BJ (cell line): ENCODE measurements at regions not wholly inside any gene's neighbourhood (a gene's known extent, or its start where the extent isn't known, plus 50 kb on each side); places are given as distances from the start of the nearest gene placed in this dataset.

ENCODE experiments used
- CTCF ChIA-PET: fragments of 350-600 bp; formaldehyde crosslinking; extraction: SDS; loops from one replicate; lab custom pipeline; 2021; ENCODE audit warnings: antibody characterized with exemption, inconsistent platforms; lab: Yijun Ruan, JAX
- POLR2A ChIA-PET: fragments of 300-600 bp; sonication (Branson Sonifier 250); formaldehyde crosslinking; extraction: SDS; loops from one replicate; lab custom pipeline; 2021; ENCODE audit warnings: antibody characterized with exemption; lab: Charles Lee
- DNase-seq: peaks from one replicate; pipeline ENCODE4 v3.0.0-alpha.2; 2011; ENCODE audit warnings: low read depth
- H3K27me3 ChIP-seq: 2 replicates; pipeline ENCODE4 v1.6.0; 2011; ENCODE audit warnings: low read length; ENCODE audit not compliant: control insufficient read depth, insufficient read depth
- H3K36me3 ChIP-seq: 2 replicates; pipeline ENCODE4 v1.5.1; 2011; ENCODE audit warnings: low read length; ENCODE audit not compliant: control insufficient read depth, insufficient read depth
- H3K4me3 ChIP-seq: 2 replicates; pipeline ENCODE4 v1.5.1; 2011; ENCODE audit warnings: low read depth, mild to moderate bottlenecking, control low read depth, low read length
- CTCF ChIP-seq: IDR thresholded peaks from 2 replicates; pipeline ENCODE4 v1.5.1; 2011; ENCODE audit warnings: low read depth, mild to moderate bottlenecking, control low read depth, inconsistent platforms, low read length, moderate library complexity; ENCODE audit not compliant: insufficient read depth

GRCh38 chr5:116661419-116661818 is 86.8 kb upstream of the SEMA6A start:
- H3K27me3 ChIP-seq: no peaks in the 10 kb centered on the region
- no peak for DNase-seq
- ChIA-PET POLR2A (no interaction called here), CTCF (no interaction called here)
- H3K36me3 ChIP-seq: no peaks in the 10 kb centered on the region
- no peak overlapping the region for H3K4me3 ChIP-seq
- no peak for TF ChIP-seq CTCF

- no peaks in the 10 kb centered on the region for H3K27me3 ChIP-seq
- POLR2A ChIA-PET: no interaction called here
- no peaks in the 10 kb centered on the region for H3K36me3 ChIP-seq
- CTCF ChIA-PET: no interaction called here
- no peak for TF ChIP-seq CTCF
- no peak for DNase-seq
- no peak overlapping the region for H3K4me3 ChIP-seq
Measured at GRCh38 chr5:116660929-116661328, 86.3 kb upstream of the SEMA6A start.

GRCh38 chr5:116658830-116659229 is 84.2 kb upstream of the SEMA6A start:
- H3K27me3 ChIP-seq: no peaks in the 10 kb centered on the region
- H3K4me3 ChIP-seq: no peak overlapping the region
- H3K36me3 ChIP-seq: no peaks in the 10 kb centered on the region
- POLR2A ChIA-PET: no interaction called here
- DNase-seq: no peak
- CTCF ChIA-PET: no interaction called here
- no peak for TF ChIP-seq CTCF

GRCh38 chr5:116658141-116658540 is 83.5 kb upstream of the SEMA6A start:
- POLR2A ChIA-PET: no interaction called here
- CTCF ChIA-PET: no interaction called here
- Histone ChIP-seq H3K36me3 (no peaks in the 10 kb centered on the region), H3K27me3 (no peaks in the 10 kb centered on the region), H3K4me3 (no peak overlapping the region)
- no peak for TF ChIP-seq CTCF
- DNase-seq: no peak

- H3K4me3 ChIP-seq: no peak overlapping the region
- POLR2A ChIA-PET: no interaction called here
- CTCF ChIA-PET: no interaction called here
- H3K27me3 ChIP-seq: no peaks in the 10 kb centered on the region
- TF ChIP-seq CTCF: no peak
- H3K36me3 ChIP-seq: no peaks in the 10 kb centered on the region
- DNase-seq: no peak
Measured at GRCh38 chr5:116655431-116655830, 80.8 kb upstream of the SEMA6A start.
